ENCODE measurements at regions not wholly inside any gene's neighbourhood (a gene's known extent, or its start where the extent isn't known, plus 50 kb on each side); places are given as distances from the start of the nearest gene placed in this dataset.

- DNase-seq (no peak), ATAC-seq (ENCODE audit: low FRiP score in 2 of 2) (no peak)
- WGBS, 2 donors, result 64 to 68% methylated on average over 4 of the region's 4 CpGs
- no peak overlapping the region for H3K27ac ChIP-seq
- no peaks in the 10 kb centered on the region for H3K27me3 ChIP-seq
- no peak overlapping the region for H3K4me3 ChIP-seq
- no peaks in the 10 kb centered on the region for H3K36me3 ChIP-seq
- H3K4me1 ChIP-seq, result peaks cover 0 to 28% (median 5%) of the 10 kb centered on the region in 4 donors
- TF ChIP-seq POLR2A (IDR thresholded peaks at IDR 0.05), result no peak
- H3K9me3 ChIP-seq, result no peaks in the 10 kb centered on the region
Observed at GRCh38 chr14:65242732-65243134, 140.4 kb upstream of the MAX start.

- DNase-seq, result no peak
- Histone ChIP-seq H3K4me1 (peaks cover 0 to 17% (median 5%) of the 10 kb centered on the region in 4 donors), H3K4me3 (no peak overlapping the region), H3K9me3 (no peaks in the 10 kb centered on the region), H3K27me3 (no peaks in the 10 kb centered on the region), H3K36me3 (no peaks in the 10 kb centered on the region), H3K27ac (peak overlapping the region in 2 of 4 donors; percentile 21 to 30)
- 50 to 59% methylated on average over 7 of the region's 7 CpGs for WGBS, 2 donors
- peak in 1 of 2 donors; percentile 60 for ATAC-seq (ENCODE audit: low FRiP score in 2 of 2)
- TF ChIP-seq POLR2A (IDR thresholded peaks at IDR 0.05) (no peak), POLR2AphosphoS5 (IDR thresholded peaks at IDR 0.05) (no peak), CTCF (IDR thresholded peaks at IDR 0.05) (no peak), EP300 (IDR thresholded peaks at IDR 0.05) (no peak)
Observed at GRCh38 chr14:65243766-65244442, 141.6 kb upstream of the MAX start.

GRCh38 chr14:65249471-65250161 is 147.3 kb upstream of the MAX start:
- H3K27me3 ChIP-seq, result no peaks in the 10 kb centered on the region
- H3K4me3 ChIP-seq, result no peak overlapping the region
- ATAC-seq (ENCODE audit: low FRiP score in 2 of 2), result no peak
- H3K4me1 ChIP-seq, result peaks cover 0 to 10% (median 2%) of the 10 kb centered on the region in 4 donors
- H3K27ac ChIP-seq, result no peak overlapping the region
- no peaks in the 10 kb centered on the region for H3K36me3 ChIP-seq
- H3K9me3 ChIP-seq, result no peaks in the 10 kb centered on the region
- DNase-seq, result no peak
- TF ChIP-seq POLR2A (IDR thresholded peaks at IDR 0.05), result no peak
- TF ChIP-seq CTCF (IDR thresholded peaks at IDR 0.05), result no peak
- no peak for TF ChIP-seq POLR2AphosphoS5 (IDR thresholded peaks at IDR 0.05)
- no peak for TF ChIP-seq EP300 (IDR thresholded peaks at IDR 0.05)
- 75 to 87% methylated on average over 5 of the region's 5 CpGs for WGBS, 2 donors

- no peak for TF ChIP-seq CTCF (IDR thresholded peaks at IDR 0.05)
- no peak for TF ChIP-seq EP300 (IDR thresholded peaks at IDR 0.05)
- no peak for TF ChIP-seq POLR2AphosphoS5 (IDR thresholded peaks at IDR 0.05)
- TF ChIP-seq POLR2A (IDR thresholded peaks at IDR 0.05), result no peak
- H3K27me3 ChIP-seq, result no peaks in the 10 kb centered on the region
- H3K36me3 ChIP-seq, result no peaks in the 10 kb centered on the region
- peaks cover 0 to 10% (median 2%) of the 10 kb centered on the region in 4 donors for H3K4me1 ChIP-seq
- 34 to 53% methylated on average over 2 of the region's 2 CpGs for WGBS, 2 donors
- no peak overlapping the region for H3K4me3 ChIP-seq
- H3K27ac ChIP-seq, result no peak overlapping the region
- ATAC-seq (ENCODE audit: low FRiP score in 2 of 2) (no peak), DNase-seq (no peak)
- no peaks in the 10 kb centered on the region for H3K9me3 ChIP-seq
Observed at GRCh38 chr14:65250162-65250495, 147.8 kb upstream of the MAX start.

- no peak for DNase-seq
- no peak overlapping the region for H3K4me3 ChIP-seq
- H3K9me3 ChIP-seq, result no peaks in the 10 kb centered on the region
- TF ChIP-seq POLR2AphosphoS5 (IDR thresholded peaks at IDR 0.05), result peak in 1 of 2 donors; percentile 62
- TF ChIP-seq CTCF (IDR thresholded peaks at IDR 0.05), result no peak
- TF ChIP-seq EP300 (IDR thresholded peaks at IDR 0.05), result peak in 1 of 4 donors; percentile 56
- TF ChIP-seq POLR2A (IDR thresholded peaks at IDR 0.05), result no peak
- H3K27me3 ChIP-seq, result no peaks in the 10 kb centered on the region
- peak; percentile 82 to 94 for ATAC-seq (ENCODE audit: low FRiP score in 2 of 2)
- WGBS, 2 donors, result 56 to 89% methylated on average over 1 of the region's 1 CpG
- H3K4me1 ChIP-seq, result peaks cover 0 to 10% (median 2%) of the 10 kb centered on the region in 4 donors
- no peaks in the 10 kb centered on the region for H3K36me3 ChIP-seq
- H3K27ac ChIP-seq, result no peak overlapping the region
Observed at GRCh38 chr14:65251213-65251612, 148.9 kb upstream of the MAX start.

Measured in upper lobe of left lung (tissue), 6 donors.